CD4-positive, alpha-beta T cell treated with Interleukin-21 for 1 hour (primary cell): ENCODE measurements at regions not wholly inside any gene's neighbourhood (a gene's known extent, or its start where the extent isn't known, plus 50 kb on each side); places are given as distances from the start of the nearest gene placed in this dataset.
"Not testable (repeated sequence)": the region's sequence is repeated elsewhere in the genome, so short reads cannot be mapped to it uniquely, and the experiment has no call there.

Experiments
- DNase-seq: peaks from one replicate; pipeline ENCODE4 v3.0.0-alpha.2; 2020

- no peak for DNase-seq
Measured at GRCh38 chr5:66354422-66354821, 210.3 kb downstream of the SREK1 start.

- DNase-seq: no peak
Measured at GRCh38 chr5:66356011-66356565, 212.0 kb downstream of the SREK1 start.

- DNase-seq: no peak
Measured at GRCh38 chr5:66358741-66359140, 214.6 kb downstream of the SREK1 start.

GRCh38 chr5:66361070-66361469, 217.0 kb downstream of the SREK1 start:
- no peak for DNase-seq

GRCh38 chr5:66362046-66362445, 217.9 kb downstream of the SREK1 start:
- DNase-seq: no peak

GRCh38 chr5:66362687-66363086, 218.6 kb downstream of the SREK1 start:
- DNase-seq: no peak

GRCh38 chr5:66363097-66363496, 219.0 kb downstream of the SREK1 start:
- DNase-seq: no peak

GRCh38 chr5:66364186-66364585, 220.1 kb downstream of the SREK1 start:
- DNase-seq: no peak

GRCh38 chr5:66365981-66366380, 221.9 kb downstream of the SREK1 start:
- DNase-seq: no peak

- no peak for DNase-seq
Measured at GRCh38 chr5:66367814-66368541, 223.9 kb downstream of the SREK1 start.

- no peak for DNase-seq
Measured at GRCh38 chr5:66368811-66369210, 224.7 kb downstream of the SREK1 start.

GRCh38 chr5:66377747-66378146, 218.4 kb upstream of the MAST4 start:
- no peak for DNase-seq

- no peak for DNase-seq
Measured at GRCh38 chr5:66378407-66378806, 217.8 kb upstream of the MAST4 start.

- DNase-seq: no peak
Measured at GRCh38 chr5:66382152-66382551, 214.0 kb upstream of the MAST4 start.

GRCh38 chr5:66405145-66405544, 191.0 kb upstream of the MAST4 start:
- not testable (repeated sequence) for DNase-seq

GRCh38 chr5:66406761-66407336, 189.3 kb upstream of the MAST4 start:
- DNase-seq: no peak

GRCh38 chr5:66407765-66408164, 188.4 kb upstream of the MAST4 start:
- DNase-seq: no peak

- DNase-seq: no peak
Measured at GRCh38 chr5:66408576-66408975, 187.6 kb upstream of the MAST4 start.

- DNase-seq: no peak
Measured at GRCh38 chr5:66410122-66410521, 186.1 kb upstream of the MAST4 start.

- DNase-seq: no peak
Measured at GRCh38 chr5:66411701-66412100, 184.5 kb upstream of the MAST4 start.

- no peak for DNase-seq
Measured at GRCh38 chr5:66413931-66414330, 182.3 kb upstream of the MAST4 start.

- no peak for DNase-seq
Measured at GRCh38 chr5:66415208-66415607, 181.0 kb upstream of the MAST4 start.

- DNase-seq: no peak
Measured at GRCh38 chr5:66416698-66417097, 179.5 kb upstream of the MAST4 start.

- DNase-seq: no peak
Measured at GRCh38 chr5:66417781-66418180, 178.4 kb upstream of the MAST4 start.

GRCh38 chr5:66423484-66423883, 172.7 kb upstream of the MAST4 start:
- no peak for DNase-seq
